ENCODE measurements at regions not wholly inside any gene's neighbourhood (a gene's known extent, or its start where the extent isn't known, plus 50 kb on each side); places are given as distances from the start of the nearest gene placed in this dataset.

DNA sequence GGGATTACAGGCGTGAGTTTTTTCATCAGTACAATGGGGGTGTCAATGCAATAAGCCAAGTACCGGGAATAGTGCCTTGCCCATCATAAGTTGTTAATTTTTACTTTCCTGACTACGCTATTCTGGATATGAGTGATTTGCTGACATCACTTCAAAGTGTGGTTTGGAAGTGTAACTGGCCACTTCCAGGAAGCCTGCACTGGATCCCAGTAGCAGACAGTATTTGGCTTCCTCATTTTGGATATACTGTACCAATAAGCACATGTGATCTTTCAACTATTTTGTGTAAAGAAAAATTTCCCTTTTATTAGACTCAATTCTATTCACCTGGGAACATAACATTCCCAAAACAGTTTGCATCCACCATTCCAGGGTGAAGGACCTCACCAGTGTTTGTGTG, 417.7 kb upstream of the KLF4 start:
- TF ChIP-seq, protein P1, sequence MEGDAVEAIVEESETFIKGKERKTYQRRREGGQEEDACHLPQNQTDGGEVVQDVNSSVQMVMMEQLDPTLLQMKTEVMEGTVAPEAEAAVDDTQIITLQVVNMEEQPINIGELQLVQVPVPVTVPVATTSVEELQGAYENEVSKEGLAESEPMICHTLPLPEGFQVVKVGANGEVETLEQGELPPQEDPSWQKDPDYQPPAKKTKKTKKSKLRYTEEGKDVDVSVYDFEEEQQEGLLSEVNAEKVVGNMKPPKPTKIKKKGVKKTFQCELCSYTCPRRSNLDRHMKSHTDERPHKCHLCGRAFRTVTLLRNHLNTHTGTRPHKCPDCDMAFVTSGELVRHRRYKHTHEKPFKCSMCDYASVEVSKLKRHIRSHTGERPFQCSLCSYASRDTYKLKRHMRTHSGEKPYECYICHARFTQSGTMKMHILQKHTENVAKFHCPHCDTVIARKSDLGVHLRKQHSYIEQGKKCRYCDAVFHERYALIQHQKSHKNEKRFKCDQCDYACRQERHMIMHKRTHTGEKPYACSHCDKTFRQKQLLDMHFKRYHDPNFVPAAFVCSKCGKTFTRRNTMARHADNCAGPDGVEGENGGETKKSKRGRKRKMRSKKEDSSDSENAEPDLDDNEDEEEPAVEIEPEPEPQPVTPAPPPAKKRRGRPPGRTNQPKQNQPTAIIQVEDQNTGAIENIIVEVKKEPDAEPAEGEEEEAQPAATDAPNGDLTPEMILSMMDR (IDR thresholded peaks at IDR 0.05; ENCODE audit: low read depth, low read length, poor library complexity, severe bottlenecking), result no peak
- TF ChIP-seq EZH2phosphoT487 (IDR thresholded peaks at IDR 0.05; ENCODE audit: borderline replicate concordance, low read length), result no peak
- Histone ChIP-seq H3K9me2 (replicated peaks; ENCODE audit: control insufficient read depth, low read length) (no peaks in the 10 kb centered on the region), H3K79me2 (ENCODE audit: control insufficient read depth, low read length) (no peaks in the 10 kb centered on the region), H3K4me3 (ENCODE audit: low read length) (no peak overlapping the region), H3K27me3 (ENCODE audit: control insufficient read depth, low read length) (no peaks in the 10 kb centered on the region), H4K20me1 (ENCODE audit: control insufficient read depth, insufficient read depth, low read depth, low read length) (no peaks in the 10 kb centered on the region), H3K4me2 (ENCODE audit: low read length) (no peak overlapping the region), H3K27ac (ENCODE audit: low read depth, low read length) (no peak overlapping the region), H3K9me3 (ENCODE audit: control insufficient read depth, insufficient read depth, low read length) (no peaks in the 10 kb centered on the region), H3F3A (ENCODE audit: control insufficient read depth, insufficient read depth) (no peaks in the 10 kb centered on the region), H3K36me3 (ENCODE audit: control insufficient read depth, low read length) (no peaks in the 10 kb centered on the region), H3K4me1 (ENCODE audit: control insufficient read depth, low read length) (no peaks in the 10 kb centered on the region)

DNA sequence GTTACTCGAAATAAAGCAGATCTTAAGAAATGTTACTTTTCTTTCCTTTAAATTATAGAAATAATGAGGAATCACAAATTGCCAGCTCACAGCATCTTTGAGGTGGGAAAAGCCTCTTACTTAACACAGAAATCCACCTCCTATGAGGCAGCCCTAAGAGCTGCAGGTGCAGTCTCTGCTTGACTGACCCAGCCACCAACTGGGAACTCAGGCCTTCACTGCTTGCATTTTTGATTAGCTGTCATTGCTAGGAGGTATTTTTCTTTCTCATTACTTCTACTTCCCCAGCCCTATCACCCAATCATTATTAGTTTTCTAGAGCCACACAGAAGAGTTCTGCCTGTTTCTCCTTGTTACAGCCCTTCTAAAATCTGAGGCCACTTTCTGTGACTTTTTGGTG, 416.5 kb upstream of the KLF4 start:
- Histone ChIP-seq H3F3A (ENCODE audit: control insufficient read depth, insufficient read depth) (no peaks in the 10 kb centered on the region), H3K9me2 (replicated peaks; ENCODE audit: control insufficient read depth, low read length) (no peaks in the 10 kb centered on the region), H3K27ac (ENCODE audit: low read depth, low read length) (no peak overlapping the region), H3K79me2 (ENCODE audit: control insufficient read depth, low read length) (no peaks in the 10 kb centered on the region), H3K4me2 (ENCODE audit: low read length) (no peak overlapping the region), H3K27me3 (ENCODE audit: control insufficient read depth, low read length) (no peaks in the 10 kb centered on the region), H3K4me1 (ENCODE audit: control insufficient read depth, low read length) (no peaks in the 10 kb centered on the region), H3K9me3 (ENCODE audit: control insufficient read depth, insufficient read depth, low read length) (no peaks in the 10 kb centered on the region), H4K20me1 (ENCODE audit: control insufficient read depth, insufficient read depth, low read depth, low read length) (no peaks in the 10 kb centered on the region), H3K4me3 (ENCODE audit: low read length) (no peak overlapping the region), H3K36me3 (ENCODE audit: control insufficient read depth, low read length) (no peaks in the 10 kb centered on the region)
- no peak for TF ChIP-seq EZH2phosphoT487 (IDR thresholded peaks at IDR 0.05; ENCODE audit: borderline replicate concordance, low read length)
- TF ChIP-seq, protein P1 (IDR thresholded peaks at IDR 0.05; ENCODE audit: low read depth, low read length, poor library complexity, severe bottlenecking), result no peak

GRCh38 chr9:107905308-107906020, 415.9 kb upstream of the KLF4 start:
- Histone ChIP-seq H4K20me1 (ENCODE audit: control insufficient read depth, insufficient read depth, low read depth, low read length) (no peaks in the 10 kb centered on the region), H3K9me2 (replicated peaks; ENCODE audit: control insufficient read depth, low read length) (no peaks in the 10 kb centered on the region), H3K4me1 (ENCODE audit: control insufficient read depth, low read length) (no peaks in the 10 kb centered on the region), H3K36me3 (ENCODE audit: control insufficient read depth, low read length) (no peaks in the 10 kb centered on the region), H3K4me2 (ENCODE audit: low read length) (no peak overlapping the region), H3K9me3 (ENCODE audit: control insufficient read depth, insufficient read depth, low read length) (no peaks in the 10 kb centered on the region), H3F3A (ENCODE audit: control insufficient read depth, insufficient read depth) (no peaks in the 10 kb centered on the region), H3K27me3 (ENCODE audit: control insufficient read depth, low read length) (no peaks in the 10 kb centered on the region), H3K4me3 (ENCODE audit: low read length) (no peak overlapping the region), H3K79me2 (ENCODE audit: control insufficient read depth, low read length) (no peaks in the 10 kb centered on the region), H3K27ac (ENCODE audit: low read depth, low read length) (no peak overlapping the region)
- TF ChIP-seq, protein P1 (IDR thresholded peaks at IDR 0.05; ENCODE audit: low read depth, low read length, poor library complexity, severe bottlenecking), result no peak
